Anterior cingulate cortex (tissue), 58 donors: ENCODE measurements at regions not wholly inside any gene's neighbourhood (a gene's known extent, or its start where the extent isn't known, plus 50 kb on each side); places are given as distances from the start of the nearest gene placed in this dataset.

ENCODE experiments used
- DNase-seq, 58 donors: peaks; one replicate each; lab custom pipeline; 2025; lab: John Stamatoyannopoulos, UW

DNA sequence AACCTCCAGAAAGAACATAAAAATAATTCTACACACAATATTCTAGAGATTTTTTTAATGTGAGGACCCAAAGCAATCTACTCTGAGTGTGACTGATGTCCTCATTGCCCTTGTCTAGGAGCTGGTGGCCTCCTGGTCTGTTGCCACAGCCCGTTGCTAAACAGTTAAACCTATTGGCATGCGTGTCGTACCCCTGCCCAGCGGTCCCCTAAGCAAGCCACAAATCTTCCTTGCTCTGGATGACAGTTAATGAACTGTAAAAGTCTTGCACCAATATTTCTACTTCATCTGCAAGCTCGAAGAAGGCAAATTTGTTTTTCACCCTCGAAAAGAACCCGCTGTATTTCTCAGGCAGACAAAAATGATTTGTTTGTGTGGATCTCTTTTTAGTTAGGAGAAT lies 489.1 kb upstream of the MEX3C start:
- DNase-seq = no peak

DNA sequence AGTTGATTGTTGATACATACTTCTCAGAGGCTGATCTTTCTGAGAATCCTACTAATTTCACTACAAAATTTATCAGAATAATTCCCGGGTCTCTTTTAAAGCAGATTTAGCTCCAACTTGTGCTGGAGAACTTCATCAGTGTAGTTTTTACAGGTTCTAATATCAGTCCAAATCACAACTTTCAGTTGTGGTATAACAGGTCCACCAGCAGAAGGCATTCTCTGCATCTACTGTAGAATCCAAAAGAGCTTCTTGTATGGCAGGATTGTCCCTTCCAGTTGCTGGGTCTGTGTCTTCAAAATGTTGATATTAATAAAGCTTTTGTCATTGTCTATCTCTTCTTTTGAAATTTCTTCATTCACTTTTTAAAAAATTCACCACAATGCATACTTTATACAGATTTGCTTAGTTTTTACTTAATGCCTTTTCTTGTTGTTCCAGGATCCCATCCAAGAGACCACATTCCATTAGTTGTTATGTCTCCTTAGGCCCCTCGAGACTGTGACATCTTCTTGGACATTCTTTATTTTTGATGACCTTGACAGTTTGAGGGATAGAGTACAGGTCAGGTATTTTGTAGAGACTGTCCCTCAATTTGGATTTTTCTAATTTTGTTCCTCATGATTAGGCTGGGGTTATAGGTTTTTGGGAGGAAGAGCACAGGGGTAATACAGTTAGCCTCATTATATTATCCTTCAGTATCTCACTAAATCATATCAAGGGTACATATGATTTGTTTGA lies 490.5 kb upstream of the MEX3C start:
- DNase-seq = no peak

DNA sequence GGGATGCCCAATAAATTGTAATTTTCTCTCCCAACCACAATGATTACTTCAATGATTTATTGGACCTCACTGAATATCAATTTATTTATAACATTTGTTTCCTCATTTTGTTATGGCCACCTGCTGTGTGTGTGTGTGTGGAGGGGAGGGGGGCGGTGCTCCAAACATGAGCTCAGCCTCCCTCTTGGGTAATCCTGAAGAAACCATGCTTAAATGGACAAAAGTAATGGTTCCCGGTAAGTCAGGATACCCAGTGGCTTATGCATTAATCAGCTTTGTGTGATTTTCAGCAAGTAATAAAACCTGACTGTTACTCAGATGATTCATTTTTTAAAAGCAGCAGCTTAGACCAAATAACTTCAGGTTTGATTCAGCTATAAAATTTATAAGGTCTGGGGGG lies 495.1 kb upstream of the MEX3C start:
- no peak for DNase-seq

DNA sequence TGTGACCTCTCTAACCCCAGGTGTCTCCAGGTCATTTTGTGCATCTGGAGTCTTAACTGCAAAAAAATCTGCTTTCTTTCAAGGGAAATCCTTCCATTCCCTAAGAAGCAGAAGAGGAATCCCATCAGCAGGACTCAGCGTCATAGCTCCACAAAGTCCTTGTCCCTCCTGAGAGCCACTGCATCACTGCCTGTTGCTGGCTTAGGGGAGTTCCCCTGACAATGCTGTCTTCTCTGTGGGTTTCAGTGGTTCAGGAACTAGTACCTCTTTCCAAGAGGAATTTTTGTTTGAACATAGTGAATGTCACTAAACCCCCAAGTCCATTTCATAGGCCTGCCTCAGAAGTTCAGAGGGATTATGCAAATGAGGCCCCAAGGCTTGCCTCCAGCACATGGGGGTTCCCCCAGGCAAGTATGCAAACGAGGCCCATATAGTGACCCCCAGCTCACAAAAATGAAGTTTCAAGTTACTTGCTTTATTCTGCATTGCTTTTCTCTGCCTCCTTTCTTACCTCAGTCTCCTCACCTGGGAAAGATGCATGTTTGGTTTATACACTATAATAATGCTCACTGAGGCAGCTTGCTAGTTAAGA lies 513.9 kb upstream of the MEX3C start:
- no peak for DNase-seq

DNA sequence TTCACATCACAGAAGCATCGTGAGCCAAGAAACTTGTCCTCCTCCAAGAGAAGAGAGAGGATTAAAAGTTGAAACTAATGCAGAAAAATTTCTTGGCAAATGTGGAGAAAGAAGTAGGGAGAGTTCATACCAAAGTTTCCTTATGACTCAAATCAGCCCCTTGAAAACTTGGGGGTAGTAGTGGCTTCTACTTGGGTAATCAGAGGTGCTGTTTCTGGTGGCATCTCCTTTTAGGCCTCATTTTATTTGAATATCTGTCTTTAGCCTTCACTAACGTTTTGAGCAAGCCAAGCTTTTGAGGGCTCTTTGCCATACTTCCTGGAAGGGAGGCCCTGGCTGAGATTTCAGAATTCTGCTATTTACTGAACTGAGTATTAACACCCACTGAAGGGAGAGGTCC lies 515.3 kb upstream of the MEX3C start:
- DNase-seq = no peak

DNA sequence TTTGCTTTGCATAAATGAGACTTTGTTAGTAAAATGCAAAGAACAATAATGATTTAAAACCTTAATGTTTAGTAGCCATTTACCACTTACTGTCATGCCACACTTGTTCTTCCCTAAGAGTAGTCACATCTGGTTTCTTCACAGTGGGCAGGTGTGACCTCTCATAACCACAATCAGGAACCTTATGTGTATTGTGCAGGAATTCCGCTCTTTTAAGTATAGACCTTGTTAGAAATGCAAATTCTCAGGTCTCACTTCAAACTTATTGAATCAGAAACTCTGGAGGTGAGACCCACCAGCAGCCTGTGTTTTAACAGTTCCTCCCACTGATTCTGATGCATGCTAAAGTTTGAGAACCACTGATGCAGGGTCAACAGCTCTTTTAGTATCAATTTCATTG lies 518.8 kb upstream of the MEX3C start:
- no peak for DNase-seq

DNA sequence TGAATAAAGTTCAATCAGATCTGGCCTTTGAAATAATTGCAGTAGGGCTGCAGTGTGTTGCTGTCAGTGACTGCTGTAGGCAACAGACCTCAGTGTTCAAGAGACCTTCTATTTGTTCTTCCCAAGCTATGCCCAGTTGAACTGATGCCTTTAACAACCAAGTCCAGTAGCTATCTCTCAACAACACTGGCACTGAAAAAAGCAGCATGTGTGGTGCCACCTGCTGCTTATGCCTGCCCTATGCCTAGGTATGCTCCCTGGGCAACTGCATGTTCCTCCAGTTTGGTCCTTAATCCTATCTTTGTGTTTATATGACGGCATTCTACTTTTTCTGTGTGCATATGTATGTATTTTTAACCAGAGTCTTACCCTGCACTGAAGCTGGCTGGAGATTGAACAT lies 523.9 kb upstream of the MEX3C start:
- peak in 1 of 58 donors; percentile 10 for DNase-seq

DNA sequence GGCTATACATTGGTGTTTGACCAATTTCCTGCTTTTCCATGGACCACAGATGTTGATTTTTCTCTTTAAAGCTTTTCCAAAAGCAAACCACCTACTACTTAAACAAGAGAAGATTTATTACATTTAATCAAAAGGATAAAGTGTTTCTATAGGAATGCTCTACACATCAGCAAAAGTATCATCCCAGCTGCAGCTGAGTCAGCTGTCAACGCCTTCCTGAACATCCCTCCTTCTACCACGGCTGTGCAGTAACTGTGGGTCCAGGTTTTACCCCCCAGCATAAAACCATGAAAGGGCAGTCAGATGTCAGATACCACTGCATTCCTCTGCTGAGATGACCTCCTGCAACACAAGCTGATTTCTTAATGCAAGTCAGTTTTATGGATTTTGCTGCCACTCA lies 524.5 kb upstream of the MEX3C start:
- DNase-seq = no peak

DNA sequence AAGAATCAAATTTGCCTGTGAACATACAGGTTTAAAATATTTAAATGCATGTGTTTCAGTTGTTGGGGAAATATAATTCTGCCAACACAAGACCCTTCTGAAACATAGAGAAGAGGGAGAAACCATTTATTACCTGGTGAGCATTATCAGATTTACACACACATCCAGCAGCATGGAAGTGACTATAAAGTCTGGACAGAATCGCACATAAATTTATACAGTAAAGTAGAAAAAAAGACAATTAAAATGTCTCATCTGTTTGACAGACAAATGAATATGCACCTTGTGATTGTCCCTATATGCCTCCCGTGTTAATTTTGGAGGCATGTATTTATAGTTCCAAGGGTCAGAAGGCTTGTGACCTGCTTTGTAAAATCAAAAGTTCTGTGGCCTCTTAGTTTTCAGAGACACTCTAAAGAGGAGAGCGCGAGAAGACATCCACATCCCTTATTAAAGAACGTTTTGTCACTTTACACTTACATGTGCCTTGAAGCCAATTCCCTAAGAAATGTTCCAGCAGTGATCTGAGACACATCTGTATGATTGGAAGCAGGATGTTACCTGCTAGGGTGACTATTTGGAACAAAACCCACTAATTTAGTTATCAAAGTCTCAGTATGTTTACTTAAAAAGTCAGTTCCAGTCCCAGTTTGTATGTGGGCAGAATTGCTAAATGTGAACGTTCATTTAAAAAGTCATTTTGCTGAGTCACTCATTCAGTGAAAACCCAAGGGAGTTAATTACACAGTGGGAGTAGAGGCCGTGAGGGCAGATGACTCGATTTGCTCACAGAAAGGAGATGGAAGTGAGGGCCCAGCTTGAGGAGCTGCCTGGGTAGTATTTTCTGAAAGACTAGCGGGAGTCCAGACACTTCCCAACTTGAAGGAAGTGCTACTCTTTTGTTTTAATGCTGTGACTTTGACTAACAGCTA lies 527.6 kb upstream of the MEX3C start:
- no peak for DNase-seq

DNA sequence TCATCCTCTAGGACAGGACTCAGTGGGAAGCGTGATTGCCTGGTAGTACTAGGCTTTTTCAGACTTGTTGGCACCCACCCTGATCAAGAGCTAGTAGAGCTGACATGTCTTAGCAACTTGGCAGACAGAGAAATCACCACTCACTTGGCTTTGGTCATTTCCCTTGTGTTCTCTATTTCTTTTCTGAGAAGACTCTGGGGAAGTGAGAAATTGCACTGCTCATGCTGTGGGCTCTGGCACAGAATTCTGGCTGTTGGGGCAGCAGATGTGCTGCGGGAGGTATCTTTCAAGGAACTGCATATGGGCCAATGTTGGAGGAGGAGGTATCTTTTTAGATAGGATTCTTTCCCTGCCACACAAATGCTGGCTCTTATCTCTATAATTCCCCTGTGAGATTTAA lies 529.1 kb upstream of the MEX3C start:
- peak in 28 of 58 donors; percentile 1 to 66 (median 14) for DNase-seq

DNA sequence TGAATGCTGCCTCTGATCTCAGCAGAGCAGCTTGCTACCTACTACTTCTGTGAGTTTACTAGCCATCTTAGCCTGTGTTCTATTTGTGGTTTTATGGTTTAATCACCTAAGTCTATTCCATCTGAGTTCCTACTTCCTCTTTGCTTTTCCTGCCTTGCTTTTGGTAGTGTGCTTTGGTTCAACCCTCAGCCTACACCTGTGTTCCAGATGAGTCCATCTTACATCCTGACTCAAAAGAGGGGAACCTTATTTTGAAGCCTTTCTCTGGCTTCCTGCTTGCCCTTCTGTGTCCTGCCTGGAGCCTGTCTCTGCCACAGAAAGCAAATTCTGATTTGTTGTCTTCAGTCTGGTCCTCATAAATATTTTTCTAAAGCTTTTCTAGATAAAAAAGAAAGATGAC lies 530.3 kb upstream of the MEX3C start:
- no peak for DNase-seq

DNA sequence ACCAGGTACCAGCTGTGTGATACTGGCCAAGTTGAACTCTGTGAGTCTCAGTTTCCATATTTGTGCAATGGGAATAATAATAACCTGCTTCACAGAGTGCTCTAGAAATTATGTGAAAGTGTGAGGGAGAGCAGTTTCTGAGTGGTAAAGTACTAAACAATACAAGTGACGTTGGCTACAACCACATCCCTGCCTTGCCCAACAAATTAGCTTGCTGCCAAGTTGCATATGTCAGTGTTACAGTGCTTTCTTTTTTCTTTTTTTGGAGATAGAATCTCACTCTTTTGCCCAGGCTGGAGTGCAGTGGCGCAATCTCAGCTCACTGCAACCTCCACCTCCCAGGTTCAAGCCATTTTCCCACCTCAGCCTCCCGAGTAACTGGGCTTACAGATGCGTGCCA lies 533.6 kb upstream of the MEX3C start:
- DNase-seq = no peak

DNA sequence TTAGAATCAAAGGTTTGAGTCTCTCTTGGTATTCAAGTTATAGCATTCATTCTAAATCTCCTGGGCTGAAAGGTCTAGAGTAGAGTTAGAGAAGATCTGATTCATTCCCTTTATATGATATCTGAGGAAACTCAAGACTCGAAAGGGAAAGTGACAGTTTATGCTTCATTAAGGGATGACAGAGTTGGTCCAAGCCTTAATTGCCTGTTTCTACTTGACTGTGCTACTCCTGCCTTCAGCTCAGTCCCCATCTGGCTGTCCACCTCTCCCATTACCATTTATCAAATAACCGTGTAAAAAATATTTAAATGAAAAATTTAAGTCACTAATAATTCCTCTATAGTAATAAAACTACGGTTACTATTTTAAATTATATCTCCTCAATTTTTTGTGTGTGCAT lies 537.1 kb upstream of the MEX3C start:
- no peak for DNase-seq

DNA sequence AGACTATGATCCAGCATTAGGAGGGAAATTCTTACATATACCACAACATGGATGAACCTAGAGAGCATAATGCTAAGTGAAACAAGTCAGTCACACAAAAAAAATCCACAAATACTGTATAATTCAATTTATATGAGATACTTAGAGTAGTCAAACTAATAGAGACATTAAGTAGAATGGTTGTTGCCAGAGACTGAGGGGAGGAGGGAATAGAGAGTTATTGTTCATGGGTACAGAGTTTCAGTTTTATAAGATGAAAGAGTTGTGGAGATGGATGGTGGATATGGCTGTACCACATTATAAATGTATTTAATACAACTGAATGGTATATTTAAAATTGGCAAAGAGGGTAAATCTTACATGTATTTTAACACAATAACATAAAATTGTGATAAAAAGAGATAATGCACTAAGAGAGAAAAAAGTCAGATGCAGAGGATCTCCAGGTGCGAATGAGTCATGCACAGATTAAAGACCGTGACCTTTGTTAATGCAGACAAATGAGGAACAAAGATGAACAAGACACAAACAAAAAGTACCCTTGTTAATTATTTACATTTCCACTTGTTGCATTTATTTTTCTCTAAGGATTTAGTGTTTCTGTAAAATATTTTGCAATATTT lies 541.7 kb upstream of the MEX3C start:
- DNase-seq = no peak

DNA sequence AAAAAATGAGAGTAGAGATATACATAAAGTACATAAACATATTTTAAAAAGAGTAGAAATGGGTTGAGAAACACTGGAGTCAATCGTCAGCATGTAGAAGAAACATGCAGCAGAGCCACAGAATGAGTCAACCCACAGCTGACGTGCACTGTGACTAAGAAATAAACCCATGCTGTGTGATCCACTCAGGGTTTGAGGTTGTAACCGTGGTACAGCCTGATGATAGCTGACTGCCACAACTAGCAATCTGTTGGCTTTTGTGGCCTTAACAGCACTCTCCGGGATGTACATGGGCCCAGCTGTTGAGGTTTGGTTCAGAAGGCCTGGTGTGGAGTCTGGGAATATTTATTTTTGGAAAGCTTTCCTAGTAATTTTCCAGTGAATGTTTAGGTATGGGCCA lies 554.4 kb upstream of the MEX3C start:
- DNase-seq = no peak

DNA sequence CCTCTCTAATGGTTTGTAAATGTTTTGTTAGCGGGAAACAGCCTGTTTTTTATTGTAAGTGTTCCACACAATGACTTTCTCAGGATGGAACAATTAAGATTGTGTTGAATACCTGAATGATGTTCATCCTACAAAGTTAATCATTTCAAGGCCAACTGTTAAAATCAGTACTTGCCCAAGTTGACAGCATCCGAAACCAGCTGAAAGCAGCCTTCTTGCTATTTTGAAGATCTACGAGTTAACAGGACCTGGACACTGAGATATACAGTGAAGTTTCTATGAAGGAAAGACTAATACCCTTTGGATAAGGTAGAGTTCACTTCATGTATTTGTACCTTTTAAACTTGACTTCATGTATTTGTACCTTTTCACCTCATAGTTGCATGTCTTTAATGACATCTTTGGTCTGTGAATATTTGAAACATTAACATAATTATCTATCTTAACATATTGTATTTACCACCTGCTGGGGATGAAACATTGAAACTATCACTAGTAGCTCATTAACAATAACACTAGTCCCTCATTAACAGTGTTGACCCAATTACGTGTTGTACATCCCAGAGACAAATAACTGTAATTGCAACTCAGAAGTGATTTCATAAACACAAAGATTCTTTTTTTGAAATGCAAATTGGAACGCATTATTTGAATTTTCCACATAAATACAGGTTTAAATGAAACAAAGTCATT lies 556.0 kb upstream of the MEX3C start:
- DNase-seq = no peak

DNA sequence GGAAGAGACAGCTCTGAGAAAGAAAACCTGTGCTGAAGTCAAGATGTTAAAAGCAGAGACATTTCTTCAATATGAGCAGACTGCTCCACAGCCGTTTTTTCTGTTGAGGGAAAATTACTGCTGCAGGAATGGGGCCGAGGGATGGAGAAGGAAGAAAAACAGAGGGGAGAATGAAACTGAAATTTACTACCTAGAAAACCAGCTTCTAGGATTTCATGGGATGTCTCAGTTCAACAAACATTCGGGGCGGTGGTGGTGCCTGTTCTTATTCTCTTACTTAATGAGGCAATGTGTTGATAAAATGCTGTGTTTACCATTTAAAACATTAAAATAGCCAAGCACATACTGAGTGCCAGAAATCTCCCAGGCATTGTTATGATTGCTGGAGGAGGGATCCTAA lies 557.1 kb upstream of the MEX3C start:
- DNase-seq = no peak

DNA sequence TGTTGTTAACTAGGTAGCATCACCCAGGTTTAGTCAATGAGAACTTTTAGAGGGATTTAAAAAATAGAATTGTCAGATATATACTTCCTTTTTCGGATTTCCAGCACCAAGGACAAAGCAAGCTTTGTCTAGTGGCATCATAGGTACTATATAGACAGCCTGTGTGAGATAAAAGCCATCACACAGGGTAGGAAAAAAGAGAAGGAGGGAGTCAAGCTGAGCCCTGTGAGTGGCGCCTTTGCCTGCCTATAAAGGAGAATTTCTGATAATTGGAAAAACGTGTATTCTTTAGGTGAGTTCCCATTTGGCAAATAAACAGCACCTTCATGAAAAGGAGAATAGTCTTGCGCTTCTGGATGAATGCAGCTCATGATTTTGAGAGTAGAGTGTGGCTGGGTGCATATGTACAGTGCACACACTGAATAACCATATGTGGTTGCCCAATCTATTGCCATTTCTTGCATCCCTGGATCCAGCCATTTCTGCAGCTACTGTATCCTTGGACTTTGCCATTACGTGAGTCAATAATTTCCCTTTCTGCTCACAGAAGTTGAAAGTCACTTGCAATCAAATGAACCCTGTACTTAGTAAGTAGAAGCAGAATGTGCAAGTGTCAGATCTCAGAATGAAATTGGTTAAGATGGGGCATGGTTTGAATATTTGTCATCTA lies 559.9 kb upstream of the MEX3C start:
- DNase-seq = no peak

DNA sequence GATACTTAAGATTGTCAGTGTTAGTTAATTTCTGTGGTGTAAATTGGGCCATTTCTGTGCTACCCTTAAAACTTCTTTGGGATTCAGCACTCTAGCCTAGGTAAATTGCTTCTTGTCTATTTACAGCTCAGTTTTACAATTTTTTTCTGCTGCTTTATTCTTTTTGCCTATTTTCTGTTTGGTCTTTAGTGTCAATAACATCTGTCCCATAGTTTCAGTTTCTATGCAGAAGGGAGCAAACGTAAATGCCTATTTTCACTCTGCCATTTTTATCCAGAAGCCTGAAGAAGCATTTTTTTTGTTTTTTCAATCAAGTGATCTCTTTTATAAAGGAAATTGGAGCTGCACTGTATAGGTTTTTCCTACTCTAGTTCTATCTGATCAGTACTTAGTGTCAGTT lies 564.9 kb upstream of the MEX3C start:
- DNase-seq = no peak
